ENCODE measurements at regions not wholly inside any gene's neighbourhood (a gene's known extent, or its start where the extent isn't known, plus 50 kb on each side); places are given as distances from the start of the nearest gene placed in this dataset.
"Not testable (repeated sequence)": the region's sequence is repeated elsewhere in the genome, so short reads cannot be mapped to it uniquely, and the experiment has no call there.

GRCh38 chr15:84094720-84095119 is 140.9 kb upstream of the GOLGA6L4 start:
- not testable (repeated sequence) for FAIRE-seq

DNA sequence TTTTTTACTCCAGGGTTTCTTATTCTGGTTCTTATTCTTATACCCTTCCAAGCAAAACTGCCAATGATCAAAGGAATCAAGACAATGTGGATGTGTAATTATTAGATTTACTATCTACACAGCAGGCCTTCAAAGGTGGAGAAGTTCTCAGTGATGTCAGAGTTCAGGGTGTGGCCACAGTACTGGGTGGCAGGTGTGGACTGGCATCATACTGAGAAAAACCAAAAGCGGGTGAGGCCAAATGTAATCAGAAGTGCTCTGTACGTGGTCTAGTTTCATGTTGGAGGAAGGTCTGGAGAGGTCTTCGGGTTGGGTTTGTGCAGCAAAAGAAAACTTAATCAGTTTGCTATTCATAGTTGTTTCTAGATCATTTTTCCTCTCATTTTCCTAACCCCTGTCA is 138.5 kb upstream of the GOLGA6L4 start:
- not testable (repeated sequence) for FAIRE-seq

GRCh38 chr15:84098604-84099003 is 137.0 kb upstream of the GOLGA6L4 start:
- FAIRE-seq: no peak

GRCh38 chr15:84099181-84099580 is 136.4 kb upstream of the GOLGA6L4 start:
- no peak for FAIRE-seq

- FAIRE-seq: no peak
Measured at GRCh38 chr15:84103345-84103744, 132.2 kb upstream of the GOLGA6L4 start.

DNA sequence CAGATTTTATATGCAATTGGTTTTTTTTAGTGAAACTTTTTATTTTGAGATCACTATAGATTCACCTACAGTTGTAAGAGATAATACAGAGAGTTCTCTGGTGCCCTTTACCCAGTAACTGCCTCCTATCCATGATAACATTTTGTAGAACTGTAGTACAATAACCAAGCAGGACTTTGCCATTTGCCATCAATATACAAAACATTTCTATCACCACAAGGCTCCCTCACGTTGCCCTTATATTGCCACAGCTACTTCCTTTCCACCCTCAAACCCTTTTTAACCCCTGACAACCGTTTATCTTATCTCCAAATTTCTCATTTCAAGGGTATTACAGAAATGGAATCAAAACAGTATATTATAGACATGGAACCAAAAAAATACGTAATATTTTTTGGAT is 130.7 kb upstream of the GOLGA6L4 start:
- no peak for FAIRE-seq

DNA sequence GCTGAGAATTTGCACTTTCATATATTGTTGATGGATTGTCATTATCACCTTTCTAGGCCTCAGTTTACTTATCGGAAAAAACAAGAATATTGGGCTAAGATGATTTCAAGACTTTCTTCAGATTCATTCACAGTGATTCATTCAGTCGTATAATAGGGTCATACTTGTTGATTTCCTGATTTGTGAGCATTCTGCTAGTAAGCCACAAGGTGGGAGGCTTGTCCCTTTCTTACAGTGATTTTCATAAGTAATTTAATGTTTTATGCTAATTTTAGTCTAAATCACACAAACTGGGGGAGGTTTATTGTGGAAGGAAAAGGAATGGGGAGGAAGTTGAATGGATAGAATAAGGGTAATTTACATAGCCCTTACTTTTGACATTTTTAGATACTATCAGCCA is 126.8 kb upstream of the GOLGA6L4 start:
- FAIRE-seq: no peak

DNA sequence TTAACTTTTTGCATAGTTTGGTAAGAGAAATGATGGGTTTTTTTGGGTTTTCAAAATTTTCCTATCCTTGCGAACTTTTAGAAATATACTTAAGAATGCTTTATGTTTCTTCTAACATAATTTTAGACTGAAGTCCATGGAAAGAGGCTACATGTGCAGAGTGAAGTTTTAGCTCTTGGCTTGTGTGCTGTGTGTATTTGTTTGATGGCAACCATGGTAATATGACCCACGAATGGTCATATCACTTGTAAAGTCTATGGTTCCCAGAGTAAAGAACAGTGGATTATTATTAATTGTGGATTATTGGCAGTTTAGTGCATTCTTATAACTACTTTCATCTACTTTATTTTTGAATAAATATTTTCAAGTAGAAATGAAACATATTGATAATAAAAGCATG is 124.0 kb upstream of the GOLGA6L4 start:
- no peak for FAIRE-seq

DNA sequence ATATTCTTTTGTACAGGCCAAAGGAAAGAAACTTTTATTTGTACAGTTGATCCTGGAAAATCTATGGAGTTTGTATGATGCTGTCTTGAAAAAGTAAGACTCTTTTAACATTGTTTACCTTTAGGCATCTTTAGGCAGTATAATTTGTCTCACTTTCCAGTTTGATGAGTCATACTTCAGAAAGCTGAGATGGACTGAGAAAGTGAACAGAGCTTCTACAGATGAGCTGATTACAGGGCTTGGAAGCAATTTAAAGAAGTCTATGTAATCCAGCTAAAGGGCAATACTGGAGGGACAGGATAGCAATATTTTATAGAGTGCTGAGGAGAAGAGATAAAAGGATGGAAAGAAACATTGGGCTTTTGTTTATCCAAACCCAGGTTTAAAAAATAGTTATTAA is 123.5 kb upstream of the GOLGA6L4 start:
- no peak for FAIRE-seq

DNA sequence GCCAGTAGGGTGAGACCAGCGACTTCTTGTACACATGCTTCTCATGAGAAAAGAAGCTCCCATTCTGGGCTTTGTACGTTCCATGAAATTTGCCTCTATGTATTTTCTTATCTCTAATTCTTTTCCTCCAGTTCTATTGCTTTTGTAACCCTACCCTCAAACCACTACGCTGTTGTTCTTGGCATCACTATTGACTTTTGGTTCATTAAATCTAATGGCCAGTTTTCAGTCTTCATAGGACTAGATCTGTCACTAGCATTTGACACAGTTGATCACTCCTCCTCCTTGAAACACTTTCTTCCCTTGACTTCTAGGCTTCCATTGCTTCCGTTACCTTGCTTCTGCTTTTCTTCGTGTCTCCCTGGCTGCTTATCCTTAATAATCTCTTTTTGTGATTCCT is 121.7 kb upstream of the GOLGA6L4 start:
- no peak for FAIRE-seq

DNA sequence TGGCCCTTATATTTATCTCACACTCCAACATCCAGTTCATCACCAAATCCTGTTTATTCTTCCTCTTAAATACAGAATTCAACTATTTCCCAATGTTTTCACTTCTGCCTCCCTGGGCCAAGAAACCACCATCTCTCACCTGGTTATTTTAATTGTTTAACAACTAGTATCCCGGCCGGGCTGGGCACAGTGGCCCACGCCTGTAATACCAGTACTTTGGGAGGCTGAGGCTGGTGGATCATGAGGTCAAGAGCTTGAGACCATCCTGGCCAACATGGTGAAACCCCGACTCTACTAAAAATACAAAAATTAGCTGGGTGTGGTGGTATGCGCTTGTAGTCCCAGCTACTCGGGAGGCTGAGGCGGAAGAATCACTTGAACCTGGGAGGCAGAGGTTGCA is 120.9 kb upstream of the GOLGA6L4 start:
- not testable (repeated sequence) for FAIRE-seq

DNA sequence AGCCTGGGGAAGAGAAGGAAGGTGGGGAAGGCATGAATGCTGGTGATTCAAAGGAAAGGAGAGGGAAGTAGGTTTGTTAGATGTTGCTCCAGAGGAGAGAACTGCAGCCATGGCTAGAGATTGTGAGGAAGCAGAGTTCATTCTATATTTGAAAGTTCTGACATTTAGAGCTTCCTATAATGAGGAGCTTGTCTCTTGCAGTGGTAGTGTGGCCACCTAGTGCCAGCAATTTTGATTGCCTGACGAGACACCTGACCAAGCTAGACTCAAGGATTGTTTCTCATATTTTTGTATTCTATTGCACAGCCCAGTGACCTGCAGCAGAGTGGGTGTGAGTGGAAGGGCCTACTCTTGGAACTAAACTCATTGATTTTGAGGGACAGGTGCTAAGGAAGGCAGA is 116.2 kb upstream of the GOLGA6L4 start:
- FAIRE-seq: not testable (repeated sequence)

DNA sequence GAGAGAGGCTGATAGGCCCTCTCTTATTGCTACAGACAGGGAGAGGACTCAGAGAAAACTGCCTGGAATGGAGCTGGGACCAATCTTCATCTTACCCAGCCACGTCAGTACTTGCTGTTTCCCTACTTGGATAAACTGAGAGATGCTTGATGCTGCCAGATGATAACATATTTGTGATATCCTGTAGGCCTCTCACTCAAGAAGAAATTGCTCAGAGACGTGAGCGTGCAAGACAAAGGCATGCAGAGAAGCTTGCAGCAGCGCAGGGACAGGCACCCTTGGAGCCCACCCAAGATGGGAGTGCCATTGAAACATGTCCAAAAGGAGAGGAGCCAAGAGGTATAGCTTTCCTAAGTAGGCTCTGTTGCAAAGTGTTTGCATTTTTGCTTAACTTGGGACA is 114.7 kb upstream of the GOLGA6L4 start:
- not testable (repeated sequence) for FAIRE-seq

DNA sequence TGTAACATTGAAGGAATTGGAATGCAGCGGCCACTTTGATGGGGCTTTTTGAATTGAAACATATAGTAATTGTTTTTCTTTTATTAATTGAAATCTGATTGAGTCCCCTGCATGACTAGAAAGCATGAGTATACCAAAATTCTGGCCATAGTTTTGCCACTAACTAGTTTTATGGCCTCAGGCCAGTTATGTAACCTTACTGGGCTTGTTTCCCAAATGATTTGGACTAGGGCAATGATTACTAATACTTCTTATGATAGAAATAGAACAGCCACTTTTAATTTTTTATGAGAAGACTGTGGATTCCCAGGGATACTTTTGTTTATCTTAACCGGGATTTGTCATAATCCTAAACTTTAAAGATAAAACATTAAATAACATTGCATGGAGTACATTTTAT is 106.9 kb upstream of the GOLGA6L4 start:
- FAIRE-seq: not testable (repeated sequence)

DNA sequence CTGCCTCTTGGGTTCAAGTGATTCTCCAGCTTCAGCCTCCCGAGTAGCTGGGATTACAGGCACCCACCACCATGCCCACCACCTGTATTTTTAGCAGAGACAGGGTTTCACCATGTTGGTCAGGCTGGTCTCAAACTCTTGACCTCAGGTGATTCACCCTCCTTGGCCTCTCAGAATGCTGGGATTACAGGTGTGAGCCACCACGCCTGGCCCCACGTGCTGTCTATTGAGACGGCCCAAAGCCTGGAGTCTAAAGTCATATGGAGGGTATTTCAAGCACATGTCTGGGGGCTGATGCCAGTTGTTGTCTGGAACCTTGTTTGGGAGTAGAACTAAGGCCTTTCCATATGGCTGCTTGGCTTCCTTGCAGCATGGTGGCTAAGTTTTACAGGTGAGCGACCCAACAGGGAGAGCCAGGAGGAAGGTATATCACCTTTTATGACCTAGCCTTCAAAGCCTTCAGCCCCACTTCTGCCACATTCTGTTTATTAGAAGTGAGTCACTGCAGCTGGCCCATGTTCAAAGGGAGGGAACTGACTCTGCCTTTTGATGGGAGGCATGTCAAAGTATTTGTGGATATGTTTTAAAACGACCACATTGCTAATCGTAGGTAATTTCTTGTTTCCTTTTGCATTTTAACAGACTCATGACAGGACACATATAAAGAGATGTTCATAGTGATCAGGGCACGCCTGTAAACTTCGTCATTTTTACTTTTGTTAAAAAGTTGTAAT is 105.3 kb upstream of the GOLGA6L4 start:
- not testable (repeated sequence) for FAIRE-seq

GRCh38 chr15:84135931-84136456 is 99.6 kb upstream of the GOLGA6L4 start:
- not testable (repeated sequence) for FAIRE-seq

GRCh38 chr15:84142888-84143337 is 92.7 kb upstream of the GOLGA6L4 start:
- FAIRE-seq: peak; percentile 47

GRCh38 chr15:84143753-84144314 is 91.7 kb upstream of the GOLGA6L4 start:
- no peak for FAIRE-seq

GRCh38 chr15:84144946-84145345 is 90.6 kb upstream of the GOLGA6L4 start:
- FAIRE-seq: not testable (repeated sequence)

- FAIRE-seq: not testable (repeated sequence)
Measured at GRCh38 chr15:84146299-84146698, 89.3 kb upstream of the GOLGA6L4 start.

DNA sequence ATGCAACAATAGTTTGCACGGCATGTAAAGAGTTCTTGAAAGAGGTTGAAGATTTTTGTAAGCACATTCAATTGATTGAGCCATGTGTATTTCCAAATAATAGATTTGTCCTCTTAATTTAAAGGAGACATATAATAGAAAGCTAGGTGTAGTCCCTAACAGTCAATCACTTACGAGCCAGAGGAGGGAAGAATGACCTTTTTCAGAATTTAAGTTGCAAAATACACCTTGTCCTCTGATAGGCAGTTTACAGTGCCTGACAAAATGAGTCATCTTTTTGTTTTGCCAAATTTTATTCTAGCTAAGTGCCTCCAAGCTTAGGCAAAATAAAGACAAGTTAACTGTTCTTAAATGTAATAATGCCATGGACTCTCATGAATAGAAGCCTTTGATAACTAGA is 88.3 kb upstream of the GOLGA6L4 start:
- FAIRE-seq: not testable (repeated sequence)

DNA sequence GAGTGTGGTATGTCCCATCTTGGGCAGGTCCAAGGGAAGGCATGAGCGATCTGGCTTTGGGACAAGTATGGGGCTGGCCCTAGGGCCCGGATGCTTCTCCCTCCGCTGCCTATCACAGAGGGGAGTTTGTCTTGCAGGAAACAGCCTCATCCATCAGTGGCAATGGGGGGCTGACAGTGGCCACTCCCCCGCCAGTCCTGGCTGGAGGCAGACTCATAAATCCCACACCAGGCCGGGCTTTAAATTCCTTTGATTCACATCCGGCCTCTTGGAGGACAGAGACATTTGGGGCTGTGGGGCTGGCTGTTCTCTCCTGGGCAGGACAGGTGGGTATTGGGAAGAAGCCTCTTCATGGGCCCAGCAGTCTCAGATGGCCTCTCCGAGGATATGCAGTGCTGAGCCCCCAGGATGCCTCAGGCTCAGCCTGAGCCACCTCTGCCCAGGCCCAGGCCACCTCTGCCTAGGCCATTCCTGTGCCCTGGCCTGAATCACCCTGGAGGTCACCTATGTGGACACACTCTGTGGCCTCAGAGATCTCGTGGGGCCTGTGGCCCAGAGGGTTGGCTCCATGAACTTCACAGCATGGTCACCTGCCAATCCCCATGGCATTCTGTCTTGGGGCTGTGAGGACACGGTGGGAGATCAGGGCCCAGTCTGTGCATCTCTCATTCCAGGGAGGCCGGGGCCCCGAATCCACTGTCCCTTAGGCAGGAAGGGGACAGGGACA is 84.2 kb upstream of the GOLGA6L4 start:
- FAIRE-seq: no peak

- FAIRE-seq: not testable (repeated sequence)
Measured at GRCh38 chr15:84152381-84152979, 83.1 kb upstream of the GOLGA6L4 start.
